Loucy (cell line): ENCODE measurements at regions not wholly inside any gene's neighbourhood (a gene's known extent, or its start where the extent isn't known, plus 50 kb on each side); places are given as distances from the start of the nearest gene placed in this dataset.

Experiments used
- H2AFZ ChIP-seq: fragments of 200-600 bp; sonication (generic); 2 replicates; pipeline ENCODE4 v1.6.0; 2016; ENCODE audit warnings: antibody characterized with exemption, mild to moderate bottlenecking, low read length, moderate library complexity
- H3F3A ChIP-seq: fragments of 200-600 bp; 2 replicates; pipeline ENCODE4 v1.6.0; 2016; ENCODE audit warnings: antibody characterized with exemption, low read depth, mild to moderate bottlenecking
- H3K27me3 ChIP-seq: fragments of 200-600 bp; sonication (generic); 2 replicates; pipeline ENCODE4 v1.6.1; 2014; ENCODE audit warnings: low read length, mild to moderate bottlenecking; ENCODE audit not compliant: insufficient read depth, poor library complexity, severe bottlenecking
- H3K36me3 ChIP-seq: fragments of 200-600 bp; sonication (generic); 2 replicates; pipeline ENCODE4 v1.6.1; 2016; ENCODE audit warnings: low read length; ENCODE audit not compliant: insufficient read depth
- H3K4me1 ChIP-seq: fragments of 200-600 bp; sonication (generic); 2 replicates; pipeline ENCODE4 v1.5.1; 2014; ENCODE audit warnings: low read length, mild to moderate bottlenecking; ENCODE audit not compliant: insufficient read depth, poor library complexity, severe bottlenecking
- H3K4me2 ChIP-seq: fragments of 200-600 bp; sonication (generic); 2 replicates; pipeline ENCODE4 v1.6.0; 2014; ENCODE audit warnings: antibody characterized with exemption, low read length, low read depth, mild to moderate bottlenecking; ENCODE audit not compliant: poor library complexity, severe bottlenecking
- H3K4me3 ChIP-seq: fragments of 200-600 bp; sonication (generic); 2 replicates; pipeline ENCODE4 v1.5.1; 2014; ENCODE audit warnings: low read length, mild to moderate bottlenecking, mixed read lengths; ENCODE audit not compliant: poor library complexity, severe bottlenecking
- H3K79me2 ChIP-seq: fragments of 200-600 bp; sonication (generic); 2 replicates; pipeline ENCODE4 v1.6.1; 2014; ENCODE audit warnings: low read length; ENCODE audit not compliant: insufficient read depth
- H3K9ac ChIP-seq: fragments of 200-600 bp; sonication (generic); 2 replicates; pipeline ENCODE4 v1.6.0; 2014; ENCODE audit warnings: mild to moderate bottlenecking, low read depth, low read length, moderate library complexity; ENCODE audit not compliant: poor library complexity, severe bottlenecking
- H3K9me2 ChIP-seq: fragments of 200-600 bp; sonication (generic); replicated peaks from 2 replicates; pipeline ENCODE4 v1.6.1; 2016; ENCODE audit warnings: low read depth, low read length, mixed read lengths
- H3K9me3 ChIP-seq: fragments of 200-600 bp; sonication (generic); 2 replicates; pipeline ENCODE4 v1.6.1; 2014; ENCODE audit warnings: mild to moderate bottlenecking, antibody characterized with exemption, low read length, low read depth; ENCODE audit not compliant: insufficient read depth
- H4K20me1 ChIP-seq: fragments of 200-600 bp; sonication (generic); 2 replicates; pipeline ENCODE4 v1.6.0; 2014; ENCODE audit warnings: antibody characterized with exemption, low read length, mild to moderate bottlenecking; ENCODE audit not compliant: insufficient read depth, poor library complexity, severe bottlenecking
- CTCF ChIP-seq: fragments of 200-600 bp; sonication (generic); conservative IDR thresholded peaks from 2 replicates; pipeline ENCODE4 v1.5.1; 2014; ENCODE audit warnings: mild to moderate bottlenecking, antibody characterized with exemption, low read length
- EZH2phosphoT487 ChIP-seq: fragments of 200-600 bp; IDR thresholded peaks from 2 replicates; pipeline ENCODE4 v1.6.1; 2018; ENCODE audit warnings: antibody characterized with exemption, mild to moderate bottlenecking, moderate library complexity, borderline replicate concordance

GRCh38 chr4:83782591-83782990, 246.7 kb downstream of the GPAT3 start:
- H3F3A ChIP-seq, result no peaks in the 10 kb centered on the region
- no peak overlapping the region for H3K9ac ChIP-seq
- H3K27me3 ChIP-seq, result no peaks in the 10 kb centered on the region
- TF ChIP-seq CTCF (no peak), EZH2phosphoT487 (no peak)
- no peaks in the 10 kb centered on the region for H3K9me2 ChIP-seq
- H3K79me2 ChIP-seq, result no peaks in the 10 kb centered on the region
- no peak overlapping the region for H3K4me3 ChIP-seq
- H3K36me3 ChIP-seq, result no peaks in the 10 kb centered on the region
- H3K4me1 ChIP-seq, result no peaks in the 10 kb centered on the region
- H3K9me3 ChIP-seq, result no peaks in the 10 kb centered on the region
- H2AFZ ChIP-seq, result no peak overlapping the region
- no peaks in the 10 kb centered on the region for H4K20me1 ChIP-seq
- no peak overlapping the region for H3K4me2 ChIP-seq

- no peak overlapping the region for H3K4me2 ChIP-seq
Measured at GRCh38 chr4:83781434-83781833, 245.5 kb downstream of the GPAT3 start.

GRCh38 chr4:83780053-83780733, 244.3 kb downstream of the GPAT3 start:
- Histone ChIP-seq H3K27me3 (no peaks in the 10 kb centered on the region), H3K4me3 (no peak overlapping the region), H3K4me1 (no peaks in the 10 kb centered on the region), H3F3A (no peaks in the 10 kb centered on the region), H2AFZ (no peak overlapping the region), H3K9ac (no peak overlapping the region), H3K4me2 (no peak overlapping the region), H3K36me3 (no peaks in the 10 kb centered on the region), H3K79me2 (no peaks in the 10 kb centered on the region), H3K9me2 (no peaks in the 10 kb centered on the region), H3K9me3 (no peaks in the 10 kb centered on the region), H4K20me1 (no peaks in the 10 kb centered on the region)
- TF ChIP-seq CTCF (no peak), EZH2phosphoT487 (no peak)

More at GRCh38 chr4:83781434-83781833, 245.5 kb downstream of the GPAT3 start:
- H3F3A ChIP-seq, result no peaks in the 10 kb centered on the region
- no peaks in the 10 kb centered on the region for H3K9me2 ChIP-seq
- H3K79me2 ChIP-seq, result no peaks in the 10 kb centered on the region
- H3K27me3 ChIP-seq, result no peaks in the 10 kb centered on the region
- no peak overlapping the region for H3K9ac ChIP-seq
- no peaks in the 10 kb centered on the region for H3K9me3 ChIP-seq
- no peak overlapping the region for H2AFZ ChIP-seq
- TF ChIP-seq EZH2phosphoT487, result no peak
- TF ChIP-seq CTCF, result no peak
- no peaks in the 10 kb centered on the region for H3K36me3 ChIP-seq
- H3K4me1 ChIP-seq, result no peaks in the 10 kb centered on the region
- no peaks in the 10 kb centered on the region for H4K20me1 ChIP-seq
- H3K4me3 ChIP-seq, result no peak overlapping the region
